ENCODE measurements at regions not wholly inside any gene's neighbourhood (a gene's known extent, or its start where the extent isn't known, plus 50 kb on each side); places are given as distances from the start of the nearest gene placed in this dataset.
"Not testable (repeated sequence)": the region's sequence is repeated elsewhere in the genome, so short reads cannot be mapped to it uniquely, and the experiment has no call there.

DNA sequence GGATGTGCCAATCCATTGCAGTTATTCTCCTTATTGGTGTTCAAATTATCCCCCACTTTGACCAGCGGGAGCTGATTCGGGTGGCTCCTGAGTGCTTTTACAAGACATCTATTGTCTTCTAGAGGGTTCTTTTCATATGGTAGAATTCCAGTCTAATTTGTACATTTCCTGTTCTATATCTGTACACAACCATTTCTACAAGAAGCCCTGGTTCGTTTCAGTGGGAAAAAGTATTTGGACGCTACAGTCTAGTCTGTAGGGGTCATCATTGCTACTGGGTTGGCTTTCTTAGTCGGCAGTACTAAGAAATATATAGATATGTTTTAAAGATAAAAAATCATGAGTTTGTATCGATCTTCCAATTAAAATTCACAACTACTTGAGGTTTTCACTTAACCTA lies 262.6 kb downstream of the MAP2K6 start:
- DNase-seq, result no peak

DNA sequence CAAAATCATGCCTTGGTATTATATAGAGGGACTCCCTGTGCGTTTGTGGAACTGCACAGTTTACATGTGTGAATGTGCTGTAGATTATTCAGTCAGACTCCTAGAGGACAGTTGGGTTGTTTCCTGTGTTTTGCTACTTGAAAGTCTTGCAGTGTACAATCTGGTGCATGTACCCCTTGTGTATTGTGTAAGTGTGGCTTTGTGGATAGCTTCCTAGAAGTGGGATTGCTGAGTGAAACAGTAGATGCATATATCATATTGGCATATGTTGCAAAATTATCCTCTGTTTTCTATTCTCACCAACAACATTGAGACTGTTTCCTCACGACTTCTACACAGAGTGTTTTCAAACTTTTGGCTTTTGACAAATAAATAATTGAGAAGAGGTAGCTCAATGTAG lies 263.7 kb downstream of the MAP2K6 start:
- no peak for DNase-seq

DNA sequence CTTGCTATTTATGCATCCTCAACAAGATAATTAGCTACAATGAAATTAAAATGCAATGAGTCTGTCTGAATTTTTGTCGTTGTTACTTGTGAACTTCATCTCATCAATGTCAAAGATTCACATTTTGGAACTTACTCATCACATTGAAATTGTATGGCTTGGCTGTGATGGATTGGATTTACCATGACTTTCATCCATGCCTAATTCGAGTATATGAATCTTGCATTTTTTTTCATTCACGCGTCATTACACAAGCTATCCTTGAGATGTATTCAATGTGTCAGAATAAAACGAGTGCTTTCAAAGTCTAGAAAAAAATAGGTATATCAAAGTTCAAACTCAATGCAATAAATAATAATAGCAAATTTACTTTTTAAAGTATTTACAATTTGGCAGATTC lies 265.3 kb downstream of the MAP2K6 start:
- no peak for DNase-seq

DNA sequence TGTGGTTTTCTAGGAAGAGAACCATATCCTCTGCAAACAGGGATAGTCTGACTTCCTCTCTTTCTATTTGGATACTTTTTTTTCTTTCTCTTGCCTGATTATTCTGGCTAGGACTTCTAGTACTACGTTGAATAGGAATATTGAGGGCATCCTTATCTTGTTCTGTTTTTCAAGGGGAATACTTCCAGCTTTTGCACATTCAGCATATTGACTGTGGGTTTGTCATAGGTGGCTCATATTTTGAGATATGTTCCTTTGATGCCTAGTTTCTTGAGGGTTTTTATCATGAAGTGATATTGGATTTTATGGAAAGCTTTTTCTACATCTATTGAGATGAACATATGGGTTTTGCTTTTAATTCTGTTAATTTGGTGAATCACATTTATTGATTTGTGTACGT lies 269.8 kb downstream of the MAP2K6 start:
- no peak for DNase-seq

DNA sequence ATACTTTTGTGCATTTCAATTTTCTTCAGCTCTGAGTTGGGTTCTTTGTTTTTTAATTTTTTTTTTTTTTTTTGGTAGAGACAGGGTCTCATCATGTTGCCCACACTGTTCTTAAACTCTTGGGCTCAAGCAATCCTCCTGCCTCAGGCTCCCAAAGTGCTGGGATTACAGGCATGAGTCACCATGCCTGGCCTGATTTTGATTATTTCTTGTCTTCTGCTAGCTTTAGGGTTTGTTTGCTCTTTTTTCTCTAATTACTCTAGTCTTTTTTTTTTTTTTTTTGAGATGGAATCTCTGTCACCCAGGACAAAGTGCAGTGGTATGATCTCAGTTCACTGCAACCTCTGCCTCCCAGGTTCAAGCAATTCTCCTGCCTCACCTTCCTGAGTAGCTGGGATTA lies 270.7 kb downstream of the MAP2K6 start:
- not testable (repeated sequence) for DNase-seq

DNA sequence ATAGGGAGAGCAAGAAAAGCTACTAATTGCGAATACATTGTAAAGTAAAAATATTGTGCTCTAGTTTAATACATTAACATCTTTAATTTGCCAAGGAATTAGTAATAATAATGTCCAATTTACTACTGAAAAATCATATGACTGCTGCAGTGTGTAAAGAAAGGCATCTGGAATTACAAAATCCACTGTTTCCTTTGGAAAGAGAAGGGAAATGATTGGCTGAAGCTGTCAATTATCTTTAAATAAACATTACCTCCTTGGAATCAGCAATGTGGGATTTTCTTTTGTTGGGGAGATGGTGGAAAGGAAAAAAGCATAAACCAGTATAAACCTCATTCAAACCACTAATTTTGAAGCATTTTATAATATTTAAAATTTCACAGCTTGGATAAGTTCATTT lies 276.0 kb downstream of the MAP2K6 start:
- no peak for DNase-seq

DNA sequence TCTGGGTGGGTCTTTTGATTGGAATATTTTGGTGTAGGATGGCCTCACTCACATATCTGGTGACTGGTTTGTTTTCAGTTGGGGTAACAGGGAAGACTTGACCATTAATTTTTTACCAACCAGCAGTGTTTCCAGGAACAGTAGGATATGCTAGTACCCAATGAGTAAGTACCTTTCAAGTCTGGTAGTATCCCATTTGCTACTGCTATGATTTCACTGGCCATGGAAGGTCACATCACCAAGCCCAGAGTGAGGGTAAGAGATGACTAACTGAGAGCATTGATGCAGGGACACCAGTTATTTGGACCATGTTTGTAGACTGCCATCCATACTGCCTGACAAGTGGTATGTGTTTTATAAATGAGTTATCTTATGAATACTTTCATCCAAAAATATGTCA lies 277.7 kb downstream of the MAP2K6 start:
- no peak for DNase-seq

DNA sequence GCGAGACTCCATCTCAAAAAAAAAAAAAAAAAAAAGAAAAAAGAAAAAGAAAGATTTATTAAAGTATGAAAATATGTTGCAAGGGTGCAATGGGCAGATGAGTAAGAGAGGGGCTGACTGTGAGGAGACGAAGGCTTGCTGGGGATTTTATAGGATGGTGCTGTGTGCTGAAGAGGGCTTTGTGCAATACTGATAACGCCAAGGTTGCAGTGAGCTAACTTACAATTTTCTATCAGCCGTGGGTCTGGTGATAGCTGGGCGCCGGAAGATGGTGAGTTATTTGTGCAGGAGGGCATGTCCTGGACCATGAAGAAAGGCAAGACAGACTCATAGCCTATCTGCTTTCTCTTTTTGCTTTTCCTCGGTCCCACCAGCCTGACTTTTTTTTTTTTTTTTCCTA lies 281.1 kb downstream of the MAP2K6 start:
- no peak for DNase-seq

DNA sequence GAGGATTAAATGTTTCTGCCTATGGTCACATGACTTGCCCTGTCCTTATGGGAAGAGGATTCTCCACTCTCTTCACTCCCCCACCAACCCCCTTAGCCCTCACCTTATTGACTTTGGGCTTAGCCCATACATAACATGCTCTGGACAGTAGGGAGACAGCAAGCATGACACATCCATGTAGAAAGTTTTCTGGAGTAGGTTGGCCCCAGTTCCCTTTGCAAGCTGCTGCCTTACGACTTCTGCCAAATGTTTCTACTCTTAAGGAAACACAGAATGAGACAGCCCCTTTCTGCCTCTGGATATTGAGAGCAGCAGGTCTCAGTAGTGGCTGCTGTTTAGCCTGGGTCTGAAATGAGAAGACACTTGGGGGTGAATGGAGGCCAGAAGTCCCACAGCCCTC lies 282.2 kb downstream of the MAP2K6 start:
- no peak for DNase-seq

DNA sequence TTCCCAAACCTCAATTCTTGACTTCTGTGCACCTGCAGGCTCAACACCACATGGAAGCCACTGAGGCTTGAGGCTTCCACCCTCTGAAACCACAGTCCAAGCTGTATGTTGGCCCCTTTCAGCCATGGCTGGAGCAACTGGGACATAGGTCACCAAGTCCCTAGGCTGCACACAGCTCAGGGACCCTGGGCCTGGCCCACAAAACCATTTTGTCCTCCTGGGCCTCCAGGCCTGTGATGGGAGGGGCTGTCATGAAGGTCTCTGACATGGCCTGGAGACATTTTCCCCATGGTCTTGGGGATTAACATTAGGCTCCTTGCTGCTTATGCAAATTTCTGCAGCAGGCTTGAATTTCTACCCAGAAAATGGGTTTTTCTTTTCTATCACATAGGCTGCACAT lies 283.9 kb downstream of the MAP2K6 start:
- not testable (repeated sequence) for DNase-seq

DNA sequence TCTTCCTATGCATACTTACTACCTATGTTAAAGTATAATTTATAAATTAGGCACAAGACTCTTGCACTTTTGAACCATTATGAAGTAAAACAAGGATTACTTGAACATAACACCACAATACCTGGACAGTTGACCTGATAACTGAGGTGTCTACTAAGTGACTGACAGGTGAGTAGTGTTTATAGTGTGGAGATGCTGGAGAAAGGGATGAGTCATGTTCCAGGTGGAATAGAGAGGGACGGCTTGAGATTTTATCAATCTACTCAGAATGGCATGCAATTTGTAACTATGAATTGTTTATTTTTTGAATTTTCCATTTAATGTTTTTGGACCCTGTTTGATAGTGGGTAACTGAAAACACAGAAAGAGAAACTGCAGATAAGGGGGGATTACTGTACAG lies 287.6 kb downstream of the MAP2K6 start:
- no peak for DNase-seq

DNA sequence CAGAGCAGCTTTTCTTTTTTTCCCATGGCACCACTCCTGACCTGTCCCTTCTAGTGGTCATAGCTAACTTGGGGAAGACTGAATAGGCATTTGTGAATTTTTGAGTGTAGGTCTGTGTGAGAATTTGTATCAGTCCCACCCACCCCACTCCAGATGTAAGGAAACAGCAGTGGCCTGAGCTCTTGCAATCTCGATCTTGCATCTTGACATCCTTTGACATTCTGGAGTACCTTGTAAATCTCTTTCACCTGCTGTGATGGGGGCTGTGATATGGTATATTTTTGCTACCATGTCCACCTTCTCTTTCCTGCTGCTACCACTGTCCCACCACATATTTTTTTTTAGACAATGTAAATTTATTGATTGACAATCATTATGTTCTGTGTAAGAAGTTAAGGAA lies 289.3 kb downstream of the MAP2K6 start:
- no peak for DNase-seq

DNA sequence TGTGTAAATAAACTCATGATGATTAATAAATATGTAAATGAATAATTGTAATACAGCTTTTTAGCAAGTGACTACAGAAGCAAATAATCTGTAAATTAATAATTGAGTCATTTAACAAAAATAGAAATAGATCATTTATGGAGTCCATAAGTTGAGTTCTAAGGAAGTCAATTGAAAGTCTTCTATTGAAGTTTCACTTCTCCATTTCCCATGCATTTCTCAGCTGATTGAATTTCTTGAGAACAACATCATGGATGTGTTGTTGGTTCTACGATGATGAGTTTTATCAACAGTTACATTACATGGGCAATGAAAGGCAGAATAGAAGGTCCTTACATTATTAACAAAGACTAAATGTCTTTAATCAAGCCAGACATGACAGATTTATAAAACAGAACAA lies 290.4 kb downstream of the MAP2K6 start:
- no peak for DNase-seq

DNA sequence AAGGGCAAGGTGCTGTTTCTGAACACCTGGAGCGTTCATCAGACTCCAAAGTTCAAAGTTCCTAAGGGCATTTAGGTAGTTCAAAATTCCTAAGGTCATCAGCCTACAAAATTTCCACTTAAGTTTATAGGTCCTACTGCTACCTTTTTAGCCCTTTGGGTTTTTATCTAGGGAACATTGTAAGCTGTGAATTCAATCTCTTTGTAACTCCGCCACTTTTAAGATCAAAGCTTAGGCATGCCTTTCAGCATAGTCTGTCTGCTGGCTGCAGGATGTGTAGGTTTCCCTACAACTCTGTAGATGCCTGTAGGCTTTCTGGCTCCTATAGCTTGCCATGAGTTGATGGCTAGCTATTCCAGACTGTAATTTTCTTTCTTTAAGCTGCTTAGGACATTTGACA lies 291.6 kb downstream of the MAP2K6 start:
- DNase-seq, result no peak

DNA sequence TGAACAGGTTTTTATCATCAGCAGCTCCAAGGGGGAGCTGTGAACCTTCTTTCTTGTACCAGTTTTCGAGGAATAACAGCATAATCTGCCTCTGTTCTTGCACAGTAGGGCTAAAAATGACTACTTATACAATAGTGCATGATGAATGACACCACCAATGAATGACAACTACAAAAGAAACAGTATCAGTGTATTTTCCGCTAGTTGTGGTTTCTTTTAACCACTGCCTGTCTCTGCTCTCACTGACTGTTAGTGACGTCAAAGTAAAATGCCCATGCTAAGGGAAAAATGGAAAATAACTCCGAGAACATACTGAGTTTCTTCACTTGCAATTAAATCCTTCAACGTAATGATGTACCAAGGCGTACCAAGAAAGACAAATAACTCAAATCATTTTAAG lies 294.9 kb downstream of the MAP2K6 start:
- DNase-seq, result no peak

DNA sequence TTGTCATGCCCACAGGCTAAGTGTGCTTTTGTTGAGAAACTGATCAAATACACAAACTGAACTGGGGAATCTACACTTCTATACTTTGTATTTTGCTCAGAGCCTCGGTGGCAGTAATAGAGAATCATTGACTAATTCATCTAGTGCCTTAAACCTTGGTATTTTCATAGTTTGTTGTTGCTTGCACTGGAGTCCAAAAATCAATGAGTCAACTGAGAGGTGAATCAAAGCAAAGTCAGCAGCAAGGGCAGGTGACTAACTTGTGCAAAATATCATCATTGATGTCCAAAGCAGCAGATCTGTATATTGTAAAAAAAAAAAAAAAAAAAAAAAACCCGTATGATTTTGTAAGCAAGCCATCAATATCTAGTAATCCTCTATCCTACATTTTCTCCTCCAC lies 296.4 kb downstream of the MAP2K6 start:
- no peak for DNase-seq

DNA sequence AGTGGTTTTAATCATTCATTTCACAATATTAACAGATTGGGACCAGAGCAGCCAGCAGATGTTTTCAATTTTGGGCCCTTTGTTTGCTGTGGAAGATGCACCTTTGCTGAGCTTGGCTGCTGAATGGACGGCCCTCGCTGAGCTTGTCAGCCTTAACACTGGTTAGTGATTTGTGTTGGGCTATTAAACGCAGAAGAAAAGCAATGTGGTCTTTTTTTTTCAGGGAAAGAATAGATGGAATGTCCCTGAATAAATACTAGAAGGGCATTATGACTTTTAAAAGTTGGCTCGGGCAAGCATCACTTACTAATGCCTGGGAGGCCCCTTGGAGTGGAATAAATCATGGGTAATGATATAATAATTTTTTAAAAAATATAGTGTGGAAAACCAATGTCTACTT lies 297.0 kb downstream of the MAP2K6 start:
- no peak for DNase-seq

DNA sequence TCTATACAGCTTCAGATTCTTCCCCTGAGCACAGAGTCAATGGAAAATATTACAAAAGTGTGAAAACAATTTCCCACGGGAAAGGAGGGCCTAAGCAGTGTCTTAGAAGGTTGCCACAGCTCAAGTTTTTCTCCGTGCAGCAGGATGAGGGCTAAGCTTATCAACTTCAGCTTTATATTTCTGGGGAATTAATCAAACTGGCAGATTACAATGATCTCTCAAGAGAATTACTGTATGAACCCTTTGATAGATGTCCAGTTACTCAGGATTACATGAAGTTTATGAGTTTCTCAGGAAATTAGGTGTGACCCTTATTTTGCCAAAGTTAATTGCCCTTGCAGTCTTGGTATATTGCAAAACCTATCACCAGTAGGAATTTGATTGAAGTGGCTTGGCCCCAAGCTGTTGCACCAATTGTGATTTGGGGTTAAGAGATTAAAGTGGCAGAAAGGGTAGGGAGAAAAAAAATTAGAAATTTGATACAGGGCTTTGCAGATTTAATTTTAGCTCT lies 298.4 kb downstream of the MAP2K6 start:
- no peak for DNase-seq

DNA sequence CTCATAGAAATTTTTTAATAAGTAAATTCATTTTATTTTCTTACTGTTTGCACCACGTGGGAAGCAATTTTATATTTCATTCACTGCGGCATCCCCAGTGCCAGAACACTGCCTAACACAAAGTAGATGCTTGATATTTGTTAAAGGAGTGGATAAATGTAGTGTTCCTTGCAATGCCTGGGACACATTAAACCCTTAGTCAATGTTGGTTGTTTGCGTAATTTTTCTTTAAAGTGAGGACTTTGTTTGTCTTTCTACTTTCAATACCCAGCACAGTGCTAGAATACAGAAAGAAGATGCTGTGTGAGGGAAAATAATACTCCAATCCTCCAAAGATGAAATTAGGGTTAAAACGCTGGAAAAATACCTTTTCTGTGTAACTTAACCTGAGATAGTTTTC lies 299.3 kb downstream of the MAP2K6 start:
- no peak for DNase-seq

DNA sequence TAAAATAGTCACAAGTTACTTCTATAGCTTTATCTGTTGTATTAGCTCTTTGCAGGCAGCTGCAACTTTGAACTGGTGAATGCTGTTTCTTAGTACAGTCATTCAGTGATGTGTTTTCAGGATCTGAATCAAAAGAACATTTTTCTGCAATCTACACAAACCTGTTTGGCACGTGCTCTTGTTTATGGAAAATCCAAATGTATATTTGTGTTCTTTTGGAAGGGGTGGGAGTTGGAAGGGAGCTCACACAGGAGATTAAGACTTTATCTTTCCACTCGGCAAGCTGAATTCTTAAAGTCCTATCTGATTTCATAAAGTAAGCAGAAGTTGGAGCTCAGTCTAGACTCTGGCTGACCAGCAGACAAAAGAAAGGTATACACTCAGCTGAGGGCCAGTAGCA lies 300.2 kb downstream of the MAP2K6 start:
- DNase-seq, result no peak

DNA sequence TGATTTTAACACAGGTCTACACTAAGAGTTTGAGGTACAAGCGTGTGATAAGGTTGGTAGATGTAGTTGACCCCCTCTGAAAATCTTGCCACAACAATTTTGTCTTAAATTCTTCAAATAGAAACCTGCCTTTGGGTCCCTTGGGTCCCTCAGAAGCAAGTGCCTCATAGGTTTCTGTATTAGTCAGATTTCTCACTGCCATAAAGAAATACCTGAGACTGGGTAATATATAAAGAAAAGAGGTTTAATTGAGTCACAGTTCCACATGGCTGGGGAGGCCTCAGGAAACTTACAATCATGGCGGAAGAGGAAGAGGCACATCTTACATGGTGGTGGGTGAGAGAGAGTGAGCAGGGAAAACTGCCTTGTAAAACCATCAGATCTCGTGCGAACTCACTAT lies 301.2 kb downstream of the MAP2K6 start:
- DNase-seq, result no peak

DNA sequence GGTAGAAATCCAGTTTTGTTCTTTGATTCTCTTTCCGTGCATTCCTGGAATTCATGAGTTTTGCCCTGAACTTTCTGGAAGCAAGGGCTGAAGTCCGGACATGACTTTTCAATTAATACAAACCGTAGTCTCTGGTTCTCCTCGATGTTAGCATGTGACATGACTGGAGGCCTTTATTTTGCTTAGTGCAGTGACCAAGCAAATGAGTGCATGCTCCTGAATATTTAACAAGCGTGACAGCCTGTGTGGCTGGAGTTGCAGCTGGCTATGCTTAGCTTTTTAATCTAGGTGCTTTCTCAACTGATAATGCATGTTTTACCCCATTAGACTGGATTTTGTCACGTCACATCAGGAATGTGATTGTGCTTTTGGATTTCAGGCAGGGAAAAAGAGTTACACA lies 302.1 kb downstream of the MAP2K6 start:
- DNase-seq, result no peak

DNA sequence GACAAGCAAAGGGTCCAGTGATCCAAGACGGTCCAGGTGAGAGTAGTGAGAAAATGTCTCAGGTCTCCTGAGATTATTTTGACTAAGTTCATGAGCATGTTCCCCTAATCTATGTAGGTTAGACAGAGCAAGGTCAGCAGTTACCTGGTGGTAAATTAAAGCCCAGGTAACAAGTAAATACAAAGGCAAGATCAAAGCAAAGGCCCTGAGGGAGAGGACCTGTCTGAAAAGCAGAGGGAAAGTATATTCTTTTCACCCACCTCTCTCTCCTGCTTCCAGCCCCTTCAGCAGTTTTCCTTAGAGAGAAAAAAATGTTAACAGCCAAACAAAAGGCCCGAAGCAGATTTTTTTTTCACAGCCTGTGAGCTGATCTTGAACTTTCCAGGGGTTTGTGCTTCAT lies 302.7 kb downstream of the MAP2K6 start:
- DNase-seq, result no peak

DNA sequence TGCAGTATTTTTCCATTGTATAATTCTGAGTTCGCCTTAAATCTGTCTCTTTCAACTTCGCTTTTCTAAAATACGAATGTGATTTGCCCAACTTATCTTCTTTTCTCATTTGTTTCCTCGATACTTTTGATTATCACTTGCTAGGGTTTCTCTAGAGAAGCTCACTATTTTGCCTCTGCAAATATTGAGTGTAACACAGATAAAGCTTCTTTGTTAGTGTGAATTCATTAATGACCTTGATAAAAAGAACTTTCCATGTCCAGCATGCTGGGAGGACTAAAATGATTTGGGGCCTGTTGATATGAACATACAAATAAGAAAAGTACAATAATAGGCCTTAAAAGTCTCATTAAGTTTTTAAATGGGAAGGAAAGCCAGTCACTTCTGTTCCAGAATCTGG lies 303.3 kb downstream of the MAP2K6 start:
- DNase-seq, result no peak

DNA sequence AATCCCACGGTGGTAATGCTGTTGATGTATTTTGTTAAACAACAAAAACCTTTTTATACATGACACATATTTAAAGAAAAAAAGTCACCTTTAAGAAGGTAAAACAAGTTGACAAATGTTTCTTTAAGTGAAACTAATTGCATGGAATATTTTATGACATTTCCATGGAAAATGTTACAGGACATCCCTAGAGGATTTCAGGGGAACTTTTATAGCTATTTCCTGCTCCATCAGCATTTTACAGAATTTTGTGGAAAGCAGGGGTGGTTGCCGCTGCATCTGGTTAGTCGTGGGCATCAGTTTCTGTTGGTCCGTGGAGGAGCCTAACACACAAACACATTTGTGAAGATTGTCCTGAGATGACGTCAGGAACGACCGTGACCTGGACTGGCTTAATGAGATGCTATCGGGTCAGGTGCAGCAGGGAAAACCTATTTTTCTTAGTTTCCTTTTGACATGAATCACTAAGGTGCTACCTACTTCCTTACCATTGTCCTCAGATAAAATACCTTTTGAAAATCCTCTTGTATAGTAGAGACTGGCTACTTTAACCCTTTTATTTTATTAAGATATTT lies 305.1 kb downstream of the MAP2K6 start:
- DNase-seq, result no peak

DNA sequence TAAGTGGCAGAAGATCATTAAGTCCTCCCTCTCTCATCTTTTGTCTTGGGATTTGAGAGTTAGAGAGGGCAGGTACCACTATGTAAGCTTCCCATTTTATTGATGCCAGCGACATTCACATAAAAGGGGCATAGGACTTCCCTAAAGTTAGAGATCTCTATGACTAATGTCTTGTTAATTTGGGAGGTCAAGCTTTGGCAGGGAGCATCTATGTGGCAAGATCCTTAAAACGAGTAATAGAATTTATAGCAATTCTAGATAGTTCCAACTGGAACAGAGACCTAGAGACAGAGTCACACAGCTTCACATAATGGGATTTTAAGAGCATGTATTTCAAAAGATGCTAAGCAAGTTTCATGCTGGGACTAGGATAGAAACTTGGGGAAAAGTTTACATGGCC lies 308.0 kb downstream of the MAP2K6 start:
- no peak for DNase-seq

All from activated CD4-positive, alpha-beta T cell treated with anti-CD3 and anti-CD28 coated beads, Interleukin-2, Interleukin-6, amounts not matched to agents 100 ng/mL and 50 ng/mL, durations not matched to agents 16 hours and 8 hours (primary cell).